MCF 10A (cell line): ENCODE measurements at regions not wholly inside any gene's neighbourhood (a gene's known extent, or its start where the extent isn't known, plus 50 kb on each side); places are given as distances from the start of the nearest gene placed in this dataset.
A peak's percentile ranks its signal among the peaks of the same experiment; 100 is the strongest.

Experiments
- BruUV-seq: library from RNA; stranded (reverse); fragments of 400-500 nt; replicated peaks from 2 replicates; lab custom pipeline; 2021; lab: Mats Ljungman, UMichigan
- CTCF ChIA-PET: fragments of 300-600 bp; sonication (Branson Sonifier 250); formaldehyde crosslinking; extraction: SDS; loops from one replicate; lab custom pipeline; 2021; ENCODE audit warnings: antibody characterized with exemption, inconsistent platforms; lab: Yijun Ruan, JAX
- POLR2A ChIA-PET: fragments of 300-600, 350-650 bp; sonication (Branson Sonifier 250); formaldehyde crosslinking; extraction: SDS; loops from one replicate; lab custom pipeline; 2020; ENCODE audit warnings: antibody characterized with exemption, inconsistent platforms; lab: Yijun Ruan, JAX
- DNase-seq: peaks from one replicate; pipeline ENCODE4 v3.0.0-alpha.2; 2018; ENCODE audit not compliant: unreplicated experiment
- H3K27ac Mint-ChIP-seq: one replicate; pipeline ENCODE4 v1.8.0; 2022; ENCODE audit warnings: mild to moderate bottlenecking, low read depth, mixed read lengths; ENCODE audit not compliant: unreplicated experiment
- H3K27me3 Mint-ChIP-seq: one replicate; pipeline ENCODE4 v1.8.0; 2022; ENCODE audit warnings: mixed read lengths; ENCODE audit not compliant: insufficient read depth, unreplicated experiment
- H3K36me3 Mint-ChIP-seq: one replicate; pipeline ENCODE4 v1.8.0; 2022; ENCODE audit warnings: mild to moderate bottlenecking, moderate library complexity, mixed read lengths; ENCODE audit not compliant: insufficient read depth, unreplicated experiment
- H3K4me1 Mint-ChIP-seq: one replicate; pipeline ENCODE4 v1.8.0; 2022; ENCODE audit warnings: mixed read lengths; ENCODE audit not compliant: insufficient read depth, unreplicated experiment
- H3K4me3 Mint-ChIP-seq: one replicate; pipeline ENCODE4 v1.8.0; 2022; ENCODE audit warnings: mild to moderate bottlenecking, moderate library complexity, mixed read lengths; ENCODE audit not compliant: unreplicated experiment
- H3K9me3 Mint-ChIP-seq: one replicate; pipeline ENCODE4 v1.8.0; 2022; ENCODE audit warnings: mixed read lengths; ENCODE audit not compliant: unreplicated experiment
- intact Hi-C: fragments of 100-400 bp; cut with micrococcal nuclease; formaldehyde crosslinking; loops from 2 replicates; pipeline ENCODE4 v1.14.1; 2022
- TF ChIP-seq, protein P1 (sequence below): fragments of 200-600 bp; IDR thresholded peaks from one replicate; pipeline ENCODE4 v1.8.0; 2022; ENCODE audit warnings: antibody characterized with exemption, mild to moderate bottlenecking; ENCODE audit not compliant: unreplicated experiment

DNA sequence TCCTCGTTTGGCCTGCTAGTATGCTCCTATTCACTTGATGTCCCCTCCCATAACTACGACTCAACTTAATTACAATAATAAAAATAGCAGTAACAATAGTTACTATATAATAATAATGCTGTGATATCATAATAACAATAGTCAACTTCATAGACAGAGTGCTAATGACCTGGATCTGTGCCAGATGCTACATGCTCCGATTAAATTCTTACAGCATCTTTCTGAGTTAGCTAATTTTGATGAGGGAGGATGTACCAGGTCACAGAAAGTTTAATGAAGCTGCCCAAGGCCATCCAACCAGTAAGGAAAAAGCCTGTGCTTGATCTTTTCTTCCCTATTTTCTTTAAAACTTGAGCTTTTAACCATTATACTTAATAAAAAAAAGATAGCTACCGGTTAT is 413.4 kb upstream of the LRRC4C start:
- Mint-ChIP-seq H3K27ac (no peak overlapping the region), H3K4me3 (no peak overlapping the region), H3K36me3 (no peaks in the 10 kb centered on the region), H3K4me1 (peaks cover 7% of the 10 kb centered on the region), H3K27me3 (no peaks in the 10 kb centered on the region), H3K9me3 (peaks cover 7% of the 10 kb centered on the region)
- TF ChIP-seq, protein P1, sequence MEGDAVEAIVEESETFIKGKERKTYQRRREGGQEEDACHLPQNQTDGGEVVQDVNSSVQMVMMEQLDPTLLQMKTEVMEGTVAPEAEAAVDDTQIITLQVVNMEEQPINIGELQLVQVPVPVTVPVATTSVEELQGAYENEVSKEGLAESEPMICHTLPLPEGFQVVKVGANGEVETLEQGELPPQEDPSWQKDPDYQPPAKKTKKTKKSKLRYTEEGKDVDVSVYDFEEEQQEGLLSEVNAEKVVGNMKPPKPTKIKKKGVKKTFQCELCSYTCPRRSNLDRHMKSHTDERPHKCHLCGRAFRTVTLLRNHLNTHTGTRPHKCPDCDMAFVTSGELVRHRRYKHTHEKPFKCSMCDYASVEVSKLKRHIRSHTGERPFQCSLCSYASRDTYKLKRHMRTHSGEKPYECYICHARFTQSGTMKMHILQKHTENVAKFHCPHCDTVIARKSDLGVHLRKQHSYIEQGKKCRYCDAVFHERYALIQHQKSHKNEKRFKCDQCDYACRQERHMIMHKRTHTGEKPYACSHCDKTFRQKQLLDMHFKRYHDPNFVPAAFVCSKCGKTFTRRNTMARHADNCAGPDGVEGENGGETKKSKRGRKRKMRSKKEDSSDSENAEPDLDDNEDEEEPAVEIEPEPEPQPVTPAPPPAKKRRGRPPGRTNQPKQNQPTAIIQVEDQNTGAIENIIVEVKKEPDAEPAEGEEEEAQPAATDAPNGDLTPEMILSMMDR = no peak
- ChIA-PET CTCF (interaction anchor here (0.6 to 0.8 kb wide), 5 partner anchors 27 to 1200 kb away, joined by 3 to 9 read pairs (median 3); no protein-coding TSS in a partner anchor), POLR2A (interaction anchor here (1.0 kb wide), 1 partner anchor 9 kb away, joined by 4 read pairs; no protein-coding TSS in a partner anchor)
- no peak for DNase-seq
- intact Hi-C loops = no loop called here
- no TSS peak for BruUV-seq

DNA sequence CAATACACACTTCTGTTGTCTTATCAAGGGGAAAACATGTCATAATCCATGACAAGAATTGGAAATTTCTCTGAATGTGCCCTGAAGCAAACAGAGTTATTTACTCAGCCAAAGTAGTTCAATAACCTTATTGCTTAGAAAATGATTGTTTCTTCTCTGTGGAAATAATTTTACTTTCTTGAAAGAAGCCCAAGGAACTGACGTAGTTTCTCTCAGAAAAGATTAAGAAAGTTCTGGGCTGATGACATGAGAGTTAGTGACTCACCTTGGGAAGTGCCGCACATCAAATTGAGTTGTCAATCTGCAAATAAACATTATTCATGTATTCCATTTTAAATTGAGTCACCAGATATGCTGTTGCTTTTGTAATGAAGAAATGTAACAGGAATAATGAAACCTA is 418.6 kb upstream of the LRRC4C start:
- TF ChIP-seq, protein P1 = no peak
- DNase-seq = peak; percentile 38
- BruUV-seq = no TSS peak
- peaks cover 7% of the 10 kb centered on the region for H3K9me3 Mint-ChIP-seq
- peaks cover 14% of the 10 kb centered on the region for H3K4me1 Mint-ChIP-seq
- no peaks in the 10 kb centered on the region for H3K27me3 Mint-ChIP-seq
- peak overlapping the region; percentile 0 for H3K27ac Mint-ChIP-seq
- H3K4me3 Mint-ChIP-seq = no peak overlapping the region
- ChIA-PET CTCF (no interaction called here), POLR2A (no interaction called here)
- H3K36me3 Mint-ChIP-seq = no peaks in the 10 kb centered on the region
- intact Hi-C loops = no loop called here

DNA sequence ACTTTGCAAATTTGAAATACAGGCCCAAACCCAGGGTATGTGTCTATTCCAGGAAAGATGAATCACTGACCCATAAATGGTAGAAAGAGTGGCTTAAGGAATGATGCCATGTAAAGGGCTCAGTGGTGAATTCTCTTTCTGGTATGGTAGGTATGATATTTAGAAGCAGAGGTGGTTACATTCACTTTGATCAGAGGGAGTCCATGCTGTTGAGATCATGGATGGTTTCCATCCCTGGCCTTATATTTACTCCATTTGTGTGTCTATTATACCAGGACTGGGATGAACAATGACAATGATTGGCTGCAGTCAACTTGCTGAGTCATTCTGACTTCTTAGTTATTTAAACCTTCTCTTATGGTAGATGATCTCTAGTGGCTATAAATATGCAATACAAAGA is 419.8 kb upstream of the LRRC4C start:
- Mint-ChIP-seq H3K4me1 (peaks cover 14% of the 10 kb centered on the region), H3K4me3 (no peak overlapping the region), H3K27me3 (no peaks in the 10 kb centered on the region), H3K27ac (no peak overlapping the region), H3K9me3 (peaks cover 7% of the 10 kb centered on the region), H3K36me3 (no peaks in the 10 kb centered on the region)
- BruUV-seq = no TSS peak
- ChIA-PET CTCF (no interaction called here), POLR2A (no interaction called here)
- TF ChIP-seq, protein P1 = no peak
- intact Hi-C loops = no loop called here
- DNase-seq = peak; percentile 3

DNA sequence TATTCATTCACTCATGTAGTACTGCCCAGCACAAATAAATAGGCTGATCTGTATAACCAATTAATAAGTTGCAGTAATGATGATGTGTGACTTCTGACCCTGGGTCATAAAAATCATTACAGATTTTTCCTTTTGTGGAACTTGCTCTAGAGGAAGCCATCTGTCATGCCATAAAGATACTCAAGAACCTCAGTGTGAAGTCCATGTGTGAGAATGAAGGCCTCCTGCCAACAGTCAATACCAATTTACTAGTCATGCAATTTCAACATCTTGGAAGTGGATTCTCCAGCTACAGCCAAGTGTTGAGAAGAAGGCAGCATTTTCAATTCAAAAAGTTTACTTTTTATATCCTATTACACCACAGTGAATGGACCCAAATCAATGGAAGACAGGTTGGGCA is 435.6 kb upstream of the LRRC4C start:
- Mint-ChIP-seq H3K9me3 (no peaks in the 10 kb centered on the region), H3K4me3 (no peak overlapping the region), H3K27me3 (no peaks in the 10 kb centered on the region), H3K4me1 (no peaks in the 10 kb centered on the region), H3K36me3 (no peaks in the 10 kb centered on the region), H3K27ac (no peak overlapping the region)
- no peak for DNase-seq
- BruUV-seq = no TSS peak
- intact Hi-C loops = no loop called here
- TF ChIP-seq, protein P1 = no peak
- POLR2A ChIA-PET = no interaction called here
- CTCF ChIA-PET = no interaction called here
